Embryonic facial prominence (tissue), 1 donor: ENCODE measurements at regions not wholly inside any gene's neighbourhood (a gene's known extent, or its start where the extent isn't known, plus 50 kb on each side); places are given as distances from the start of the nearest gene placed in this dataset.

Source experiments
- DNase-seq: peaks from one replicate; pipeline ENCODE4 v3.0.0-alpha.2; 2016; ENCODE audit errors: extremely low spot score

- no peak for DNase-seq
Measured at GRCh38 chr1:58310881-58311280, 235.6 kb downstream of the OMA1 start.

- no peak for DNase-seq
Measured at GRCh38 chr1:58310469-58310868, 236.1 kb downstream of the OMA1 start.

- DNase-seq: no peak
Measured at GRCh38 chr1:58308206-58308605, 238.3 kb downstream of the OMA1 start.

- no peak for DNase-seq
Measured at GRCh38 chr1:58307431-58307830, 239.1 kb downstream of the OMA1 start.

GRCh38 chr1:58305622-58306021, 240.9 kb downstream of the OMA1 start:
- no peak for DNase-seq

GRCh38 chr1:58304346-58304975, 242.1 kb downstream of the OMA1 start:
- no peak for DNase-seq

- DNase-seq: no peak
Measured at GRCh38 chr1:58303841-58304240, 242.7 kb downstream of the OMA1 start.

GRCh38 chr1:58293388-58293787, 253.1 kb downstream of the OMA1 start:
- no peak for DNase-seq

- peak; percentile 8 for DNase-seq
Measured at GRCh38 chr1:58290685-58291372, 255.7 kb downstream of the OMA1 start.

- DNase-seq: no peak
Measured at GRCh38 chr1:58288624-58289142, 257.8 kb downstream of the OMA1 start.

- DNase-seq: no peak
Measured at GRCh38 chr1:58287894-58288623, 258.5 kb downstream of the OMA1 start.

- DNase-seq: no peak
Measured at GRCh38 chr1:58284225-58284510, 262.4 kb downstream of the OMA1 start.

- DNase-seq: no peak
Measured at GRCh38 chr1:58283388-58284224, 262.9 kb downstream of the OMA1 start.

- no peak for DNase-seq
Measured at GRCh38 chr1:58282623-58283387, 263.7 kb downstream of the OMA1 start.

GRCh38 chr1:58266242-58266641, 280.3 kb downstream of the OMA1 start:
- DNase-seq: no peak

- DNase-seq: no peak
Measured at GRCh38 chr1:58264462-58264861, 282.1 kb downstream of the OMA1 start.

GRCh38 chr1:58262702-58263101, 283.8 kb downstream of the OMA1 start:
- no peak for DNase-seq

- no peak for DNase-seq
Measured at GRCh38 chr1:58258082-58258481, 288.4 kb downstream of the OMA1 start.

GRCh38 chr1:58257003-58257402, 289.5 kb downstream of the OMA1 start:
- no peak for DNase-seq

GRCh38 chr1:58256546-58256945, 290.0 kb downstream of the OMA1 start:
- DNase-seq: no peak

- no peak for DNase-seq
Measured at GRCh38 chr1:58256041-58256440, 290.5 kb downstream of the OMA1 start.
